SK-N-SH (cell line): ENCODE measurements at regions not wholly inside any gene's neighbourhood (a gene's known extent, or its start where the extent isn't known, plus 50 kb on each side); places are given as distances from the start of the nearest gene placed in this dataset.

Experiments used
- CTCF ChIA-PET: fragments of 300-600, 350-600 bp; formaldehyde crosslinking; extraction: SDS; loops from one replicate; lab custom pipeline; 2021; lab: Yijun Ruan, JAX
- POLR2A ChIA-PET: fragments of 350-600 bp; sonication (Branson Sonifier 250); formaldehyde crosslinking; extraction: SDS; loops from one replicate; lab custom pipeline; 2020; ENCODE audit warnings: antibody characterized with exemption, inconsistent platforms; lab: Yijun Ruan, JAX
- DNase-seq: peaks from one replicate; pipeline ENCODE4 v3.0.0; 2012
- H2AFZ ChIP-seq: fragments of 200-600 bp; sonication (generic); 2 replicates; pipeline ENCODE4 v1.8.1; 2016; ENCODE audit warnings: antibody characterized with exemption, mild to moderate bottlenecking, low read depth
- H3F3A ChIP-seq: fragments of 200-600 bp; sonication (generic); replicated peaks from 2 replicates; pipeline ENCODE3; 2016; ENCODE audit warnings: antibody characterized with exemption, mild to moderate bottlenecking; ENCODE audit not compliant: insufficient read depth
- H3K27ac ChIP-seq, 2 experiments: fragments of 200-500 bp in 1 of 2; fragments of 200-600 bp in 1 of 2; sonication (Bioruptor generic) in 1 of 2; sonication (generic), shearing (Covaris generic) in 1 of 2; 2 replicates each; pipeline versions ENCODE4 v1.5.1 to v1.6.1; 2014 to 2016; ENCODE audit warnings: low read depth in 2 of 2, inconsistent platforms in 1 of 2, low read length in 1 of 2, mild to moderate bottlenecking in 1 of 2, mixed read lengths in 1 of 2
- H3K27me3 ChIP-seq: fragments of 200-600 bp; sonication (generic), shearing (Covaris generic); 2 replicates; pipeline ENCODE4 v1.6.1; 2016; ENCODE audit warnings: mixed run types; ENCODE audit not compliant: insufficient read depth
- H3K36me3 ChIP-seq, 2 experiments: fragments of 200-500 bp in 1 of 2; fragments of 200-600 bp in 1 of 2; sonication (Bioruptor generic) in 1 of 2; sonication (generic) in 1 of 2; replicated peaks in 1 of 2; 2 replicates each; pipeline versions ENCODE3 to v1.5.1; 2014 to 2016; ENCODE audit warnings: low read length in 1 of 2, mild to moderate bottlenecking in 1 of 2; ENCODE audit not compliant: insufficient read depth in 2 of 2, control insufficient read depth in 1 of 2
- H3K4me1 ChIP-seq, 2 experiments: fragments of 200-500 bp in 1 of 2; fragments of 200-600 bp in 1 of 2; sonication (Bioruptor generic) in 1 of 2; sonication (generic), shearing (Covaris generic) in 1 of 2; 2 replicates each; pipeline versions ENCODE4 v1.5.1 to v1.6.1; 2014 to 2016; ENCODE audit warnings: low read depth in 1 of 2, low read length in 1 of 2, mixed run types in 1 of 2; ENCODE audit not compliant: insufficient read depth in 2 of 2, control insufficient read depth in 1 of 2
- H3K4me2 ChIP-seq: fragments of 200-600 bp; sonication (generic), shearing (Covaris generic); 2 replicates; pipeline ENCODE4 v1.6.1; 2017; ENCODE audit warnings: mixed run types
- H3K4me3 ChIP-seq, 2 experiments: fragments of 200-500 bp in 1 of 2; fragments of 200-600 bp in 1 of 2; sonication (Bioruptor generic) in 1 of 2; sonication (generic), shearing (Covaris generic) in 1 of 2; 2 replicates each; pipeline versions ENCODE4 v1.5.1 to v1.8.1; 2014 to 2016; ENCODE audit warnings: low read depth in 2 of 2, inconsistent platforms in 1 of 2, low read length in 1 of 2, mild to moderate bottlenecking in 1 of 2, mixed read lengths in 1 of 2, moderate library complexity in 1 of 2
- H3K79me2 ChIP-seq: fragments of 200-600 bp; sonication (generic); 2 replicates; pipeline ENCODE4 v1.8.1; 2017; ENCODE audit warnings: mild to moderate bottlenecking; ENCODE audit not compliant: insufficient read depth
- H3K9ac ChIP-seq: fragments of 200-600 bp; sonication (generic); 2 replicates; pipeline ENCODE4 v1.6.1; 2017; ENCODE audit warnings: mixed run types
- H3K9me2 ChIP-seq: fragments of 200-600 bp; sonication (generic); 2 replicates; pipeline ENCODE4 v1.6.1; 2017; ENCODE audit warnings: mixed run types
- H3K9me3 ChIP-seq: fragments of 200-600 bp; sonication (generic); 2 replicates; pipeline ENCODE4 v1.6.1; 2017; ENCODE audit warnings: mixed run types, mild to moderate bottlenecking, moderate library complexity
- H4K20me1 ChIP-seq: fragments of 200-600 bp; sonication (generic); 2 replicates; pipeline ENCODE4 v1.6.1; 2017; ENCODE audit warnings: mild to moderate bottlenecking, mixed run types; ENCODE audit not compliant: insufficient read depth
- ELF1 ChIP-seq: IDR thresholded peaks from 2 replicates; pipeline ENCODE4 v1.4.0; 2012
- EP300 ChIP-seq, 2 experiments: IDR thresholded peaks; 2 replicates each; pipeline versions ENCODE4 v1.4.0 to v1.6.1; 2012; ENCODE audit warnings: borderline replicate concordance in 1 of 2, low read depth in 1 of 2, low read length in 1 of 2
- FOSL2 ChIP-seq: IDR thresholded peaks from 2 replicates; pipeline ENCODE4 v1.4.0; 2012; ENCODE audit warnings: low read depth, mild to moderate bottlenecking, moderate library complexity, borderline replicate concordance
- FOXJ3 ChIP-seq: sonication (generic); formaldehyde crosslinking; IDR thresholded peaks from 2 replicates; pipeline ENCODE4 v1.5.1; 2020; ENCODE audit warnings: mild to moderate bottlenecking, missing genetic modification reagents
- FOXM1 ChIP-seq: IDR thresholded peaks from 2 replicates; pipeline ENCODE4 v1.4.0; 2012; ENCODE audit warnings: low read depth, mild to moderate bottlenecking
- JUND ChIP-seq: IDR thresholded peaks from 2 replicates; pipeline ENCODE4 v1.4.0; 2012
- MXI1 ChIP-seq: IDR thresholded peaks from 2 replicates; pipeline ENCODE4 v1.6.1; 2012; ENCODE audit warnings: mild to moderate bottlenecking, low read depth, low read length, improper control_type of control experiment
- RAD21 ChIP-seq: IDR thresholded peaks from 2 replicates; pipeline ENCODE4 v1.6.1; 2012; ENCODE audit warnings: mild to moderate bottlenecking, low read length
- RCOR1 ChIP-seq: fragments of 150-350 bp; IDR thresholded peaks from 2 replicates; pipeline ENCODE4 v1.6.1; 2017; ENCODE audit warnings: antibody characterized with exemption, low read length
- RFX5 ChIP-seq: IDR thresholded peaks from 2 replicates; pipeline ENCODE4 v1.6.1; 2012; ENCODE audit warnings: mild to moderate bottlenecking, improper control_type of control experiment, low read length
- RXRA ChIP-seq: IDR thresholded peaks from 2 replicates; pipeline ENCODE4 v1.4.0; 2012; ENCODE audit warnings: low read depth, mild to moderate bottlenecking, borderline replicate concordance
- SMC3 ChIP-seq: IDR thresholded peaks from 2 replicates; pipeline ENCODE4 v1.6.1; 2012; ENCODE audit warnings: low read depth, low read length, improper control_type of control experiment
- TAF1 ChIP-seq: IDR thresholded peaks from 2 replicates; pipeline ENCODE4 v1.6.1; 2012; ENCODE audit warnings: low read depth, mild to moderate bottlenecking, low read length, moderate library complexity, borderline replicate concordance
- TCF12 ChIP-seq: IDR thresholded peaks from 2 replicates; pipeline ENCODE4 v1.4.0; 2012
- YY1 ChIP-seq: IDR thresholded peaks from 2 replicates; pipeline ENCODE4 v1.4.0; 2012; ENCODE audit warnings: low read depth, mild to moderate bottlenecking
- WGBS: methylation state at CpG from one replicate; pipeline ENCODE4 v1.1.6; 2017; ENCODE audit warnings: low lambda C conversion rate; 5-methylcytosine and 5-hydroxymethylcytosine counted together
- TF ChIP-seq, protein P1 (sequence below): IDR thresholded peaks from 2 replicates; pipeline ENCODE4 v1.4.0; 2012; ENCODE audit warnings: low read depth
- TF ChIP-seq, protein P2 (sequence below): fragments of 200-600 bp; sonication (generic); IDR thresholded peaks from 2 replicates; pipeline ENCODE4 v1.6.1; 2017; ENCODE audit warnings: antibody characterized with exemption, mild to moderate bottlenecking, moderate library complexity
- TF ChIP-seq, protein P3 (sequence below): IDR thresholded peaks from 2 replicates; pipeline ENCODE4 v1.4.0; 2012; ENCODE audit warnings: low read depth, borderline replicate concordance
- TF ChIP-seq, protein P4 (sequence below): fragments of 150-350 bp; IDR thresholded peaks from 2 replicates; pipeline ENCODE4 v1.6.1; 2017; ENCODE audit warnings: antibody characterized with exemption, low read length, low read depth, borderline replicate concordance

DNA sequence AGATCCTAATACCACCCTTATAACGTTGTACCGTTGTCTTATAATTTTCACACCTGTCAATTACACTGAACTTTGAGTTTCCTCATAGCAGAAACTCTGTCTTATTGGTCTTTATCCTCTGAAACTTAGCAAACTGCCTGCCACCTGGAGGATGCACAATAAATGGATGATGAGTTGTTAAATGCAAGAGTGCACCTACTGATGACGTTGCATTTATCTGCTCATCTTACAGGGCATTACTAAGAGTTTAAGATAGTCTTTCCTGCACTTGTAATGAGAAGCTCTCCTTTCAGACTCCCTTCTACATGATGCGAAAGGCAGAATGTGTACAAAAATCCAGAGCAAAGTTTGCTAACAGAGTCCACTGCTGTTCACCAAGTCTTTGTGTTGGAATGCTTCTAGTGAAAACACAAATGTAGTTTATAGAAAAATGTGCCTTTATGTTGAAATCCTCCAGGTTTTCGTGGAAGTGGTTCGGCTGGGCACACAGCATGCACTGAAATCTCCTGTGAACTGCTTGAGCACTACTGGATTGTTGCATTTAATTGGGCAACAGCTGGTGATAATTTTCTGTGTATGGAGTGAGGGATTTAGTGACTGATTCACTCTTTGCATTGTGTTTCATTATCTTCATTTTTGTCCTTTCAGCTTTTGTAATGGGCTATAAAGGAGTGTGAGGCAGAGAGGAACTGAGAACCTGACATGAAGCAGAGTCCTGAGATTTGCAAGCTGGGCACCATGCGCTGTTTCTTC, 665.8 kb upstream of the ID2 start:
- H3K79me2 ChIP-seq = no peaks in the 10 kb centered on the region
- DNase-seq = no peak
- no peaks in the 10 kb centered on the region for H3K9me2 ChIP-seq
- H3F3A ChIP-seq = no peaks in the 10 kb centered on the region
- H3K9ac ChIP-seq = no peak overlapping the region
- H3K4me1 ChIP-seq = peaks cover 0 to 6% of the 10 kb centered on the region in 2 experiments; a peak in 2 of 4 replicates
- H3K27ac ChIP-seq = no peak overlapping the region
- no peaks in the 10 kb centered on the region for H3K36me3 ChIP-seq
- ChIA-PET POLR2A (interaction anchor here (0.6 kb wide), 1 partner anchor 587 kb away, joined by 3 read pairs; no protein-coding TSS in a partner anchor), CTCF (interaction anchor here (0.6 to 1.4 kb wide), 5 partner anchors 9 to 919 kb away, joined by 3 to 8 read pairs (median 3); no protein-coding TSS in a partner anchor)
- no peaks in the 10 kb centered on the region for H3K27me3 ChIP-seq
- no peak overlapping the region for H3K4me2 ChIP-seq
- H2AFZ ChIP-seq = no peak overlapping the region
- no peak for TF ChIP-seq EP300 (IDR thresholded peaks at IDR 0.05; ENCODE audit: borderline replicate concordance in 1 of 2, low read depth in 1 of 2, low read length in 1 of 2)
- TF ChIP-seq RFX5 = no peak
- no peak for TF ChIP-seq FOXJ3 (CRISPR knock-in tag)
- no peak for TF ChIP-seq TAF1
- TF ChIP-seq RCOR1 = no peak
- TF ChIP-seq ELF1 = no peak
- no peak for TF ChIP-seq FOXM1
- TF ChIP-seq RXRA = no peak
- no peak for TF ChIP-seq FOSL2
- TF ChIP-seq YY1 = no peak
- TF ChIP-seq RAD21 = no peak
- TF ChIP-seq, protein P1, sequence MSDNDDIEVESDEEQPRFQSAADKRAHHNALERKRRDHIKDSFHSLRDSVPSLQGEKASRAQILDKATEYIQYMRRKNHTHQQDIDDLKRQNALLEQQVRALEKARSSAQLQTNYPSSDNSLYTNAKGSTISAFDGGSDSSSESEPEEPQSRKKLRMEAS = no peak
- no peak for TF ChIP-seq JUND
- TF ChIP-seq MXI1 = no peak
- TF ChIP-seq, protein P2, sequence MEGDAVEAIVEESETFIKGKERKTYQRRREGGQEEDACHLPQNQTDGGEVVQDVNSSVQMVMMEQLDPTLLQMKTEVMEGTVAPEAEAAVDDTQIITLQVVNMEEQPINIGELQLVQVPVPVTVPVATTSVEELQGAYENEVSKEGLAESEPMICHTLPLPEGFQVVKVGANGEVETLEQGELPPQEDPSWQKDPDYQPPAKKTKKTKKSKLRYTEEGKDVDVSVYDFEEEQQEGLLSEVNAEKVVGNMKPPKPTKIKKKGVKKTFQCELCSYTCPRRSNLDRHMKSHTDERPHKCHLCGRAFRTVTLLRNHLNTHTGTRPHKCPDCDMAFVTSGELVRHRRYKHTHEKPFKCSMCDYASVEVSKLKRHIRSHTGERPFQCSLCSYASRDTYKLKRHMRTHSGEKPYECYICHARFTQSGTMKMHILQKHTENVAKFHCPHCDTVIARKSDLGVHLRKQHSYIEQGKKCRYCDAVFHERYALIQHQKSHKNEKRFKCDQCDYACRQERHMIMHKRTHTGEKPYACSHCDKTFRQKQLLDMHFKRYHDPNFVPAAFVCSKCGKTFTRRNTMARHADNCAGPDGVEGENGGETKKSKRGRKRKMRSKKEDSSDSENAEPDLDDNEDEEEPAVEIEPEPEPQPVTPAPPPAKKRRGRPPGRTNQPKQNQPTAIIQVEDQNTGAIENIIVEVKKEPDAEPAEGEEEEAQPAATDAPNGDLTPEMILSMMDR = no peak
- TF ChIP-seq, protein P3, sequence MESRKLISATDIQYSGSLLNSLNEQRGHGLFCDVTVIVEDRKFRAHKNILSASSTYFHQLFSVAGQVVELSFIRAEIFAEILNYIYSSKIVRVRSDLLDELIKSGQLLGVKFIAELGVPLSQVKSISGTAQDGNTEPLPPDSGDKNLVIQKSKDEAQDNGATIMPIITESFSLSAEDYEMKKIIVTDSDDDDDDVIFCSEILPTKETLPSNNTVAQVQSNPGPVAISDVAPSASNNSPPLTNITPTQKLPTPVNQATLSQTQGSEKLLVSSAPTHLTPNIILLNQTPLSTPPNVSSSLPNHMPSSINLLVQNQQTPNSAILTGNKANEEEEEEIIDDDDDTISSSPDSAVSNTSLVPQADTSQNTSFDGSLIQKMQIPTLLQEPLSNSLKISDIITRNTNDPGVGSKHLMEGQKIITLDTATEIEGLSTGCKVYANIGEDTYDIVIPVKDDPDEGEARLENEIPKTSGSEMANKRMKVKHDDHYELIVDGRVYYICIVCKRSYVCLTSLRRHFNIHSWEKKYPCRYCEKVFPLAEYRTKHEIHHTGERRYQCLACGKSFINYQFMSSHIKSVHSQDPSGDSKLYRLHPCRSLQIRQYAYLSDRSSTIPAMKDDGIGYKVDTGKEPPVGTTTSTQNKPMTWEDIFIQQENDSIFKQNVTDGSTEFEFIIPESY = no peak
- no peak for TF ChIP-seq TCF12
- TF ChIP-seq, protein P4, sequence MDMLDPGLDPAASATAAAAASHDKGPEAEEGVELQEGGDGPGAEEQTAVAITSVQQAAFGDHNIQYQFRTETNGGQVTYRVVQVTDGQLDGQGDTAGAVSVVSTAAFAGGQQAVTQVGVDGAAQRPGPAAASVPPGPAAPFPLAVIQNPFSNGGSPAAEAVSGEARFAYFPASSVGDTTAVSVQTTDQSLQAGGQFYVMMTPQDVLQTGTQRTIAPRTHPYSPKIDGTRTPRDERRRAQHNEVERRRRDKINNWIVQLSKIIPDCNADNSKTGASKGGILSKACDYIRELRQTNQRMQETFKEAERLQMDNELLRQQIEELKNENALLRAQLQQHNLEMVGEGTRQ = no peak
- TF ChIP-seq SMC3 = no peak
- no peaks in the 10 kb centered on the region for H4K20me1 ChIP-seq
- no peak overlapping the region for H3K4me3 ChIP-seq
- WGBS = 63% methylated on average over 7 of the region's 7 CpGs
- no peaks in the 10 kb centered on the region; the same call in 1 of the 2 replicates for H3K9me3 ChIP-seq
